ENCODE measurements at regions not wholly inside any gene's neighbourhood (a gene's known extent, or its start where the extent isn't known, plus 50 kb on each side); places are given as distances from the start of the nearest gene placed in this dataset.
"Not testable (repeated sequence)": the region's sequence is repeated elsewhere in the genome, so short reads cannot be mapped to it uniquely, and the experiment has no call there.

GRCh38 chr12:74049348-74049747 lies 488.3 kb upstream of the ATXN7L3B start:
- FAIRE-seq (no peak), DNase-seq (ENCODE audit: insufficient read length, low spot score) (no peak)

DNA sequence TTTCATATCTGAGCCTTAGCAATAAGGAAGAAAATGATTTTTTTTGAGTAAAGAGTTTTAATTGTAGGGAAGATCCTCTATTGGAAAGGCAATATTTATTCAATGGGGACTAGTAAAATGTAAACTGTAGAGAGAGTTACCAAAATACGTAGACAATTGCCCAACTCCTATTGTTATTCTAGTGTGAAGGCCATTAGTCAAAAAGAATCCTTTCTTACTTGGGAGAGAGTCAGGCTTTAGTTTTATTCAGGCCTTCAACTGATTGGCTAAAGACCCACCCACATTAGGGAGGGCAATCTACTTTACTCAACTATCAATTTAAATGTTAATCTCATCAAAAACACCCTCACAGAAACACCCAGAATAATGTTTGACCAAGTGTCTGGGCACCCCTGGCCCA lies 485.8 kb upstream of the ATXN7L3B start:
- no peak for FAIRE-seq
- no peak for DNase-seq (ENCODE audit: insufficient read length, low spot score)

GRCh38 chr12:74066476-74066875 lies 471.2 kb upstream of the ATXN7L3B start:
- FAIRE-seq (no peak), DNase-seq (ENCODE audit: insufficient read length, low spot score) (no peak)

GRCh38 chr12:74071182-74071581 lies 466.5 kb upstream of the ATXN7L3B start:
- no peak for FAIRE-seq
- no peak for DNase-seq (ENCODE audit: insufficient read length, low spot score)

GRCh38 chr12:74076918-74077317 lies 460.7 kb upstream of the ATXN7L3B start:
- FAIRE-seq (no peak), DNase-seq (ENCODE audit: insufficient read length, low spot score) (no peak)

- no peak for DNase-seq (ENCODE audit: insufficient read length, low spot score)
- no peak for FAIRE-seq
Measured at GRCh38 chr12:74105434-74105833, 432.2 kb upstream of the ATXN7L3B start.

DNA sequence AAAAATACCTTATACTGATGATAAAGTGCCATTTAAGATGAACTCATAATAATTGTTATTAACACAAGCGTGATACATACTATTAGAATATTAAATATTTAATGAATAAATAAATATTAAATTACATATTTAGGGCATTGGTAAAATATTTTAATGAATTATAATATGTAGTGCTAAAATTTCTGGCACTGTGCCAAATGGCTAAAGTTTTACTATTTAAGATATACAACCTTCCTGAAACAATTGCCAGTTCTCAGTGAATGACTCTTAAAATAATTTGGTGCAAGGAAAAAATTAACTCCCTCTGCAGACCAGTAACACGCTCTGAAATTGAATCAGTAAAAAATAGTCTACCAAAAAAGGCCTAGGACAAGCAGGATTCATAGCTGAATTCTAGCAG lies 428.9 kb upstream of the ATXN7L3B start:
- no peak for FAIRE-seq
- DNase-seq (ENCODE audit: insufficient read length, low spot score): no peak

DNA sequence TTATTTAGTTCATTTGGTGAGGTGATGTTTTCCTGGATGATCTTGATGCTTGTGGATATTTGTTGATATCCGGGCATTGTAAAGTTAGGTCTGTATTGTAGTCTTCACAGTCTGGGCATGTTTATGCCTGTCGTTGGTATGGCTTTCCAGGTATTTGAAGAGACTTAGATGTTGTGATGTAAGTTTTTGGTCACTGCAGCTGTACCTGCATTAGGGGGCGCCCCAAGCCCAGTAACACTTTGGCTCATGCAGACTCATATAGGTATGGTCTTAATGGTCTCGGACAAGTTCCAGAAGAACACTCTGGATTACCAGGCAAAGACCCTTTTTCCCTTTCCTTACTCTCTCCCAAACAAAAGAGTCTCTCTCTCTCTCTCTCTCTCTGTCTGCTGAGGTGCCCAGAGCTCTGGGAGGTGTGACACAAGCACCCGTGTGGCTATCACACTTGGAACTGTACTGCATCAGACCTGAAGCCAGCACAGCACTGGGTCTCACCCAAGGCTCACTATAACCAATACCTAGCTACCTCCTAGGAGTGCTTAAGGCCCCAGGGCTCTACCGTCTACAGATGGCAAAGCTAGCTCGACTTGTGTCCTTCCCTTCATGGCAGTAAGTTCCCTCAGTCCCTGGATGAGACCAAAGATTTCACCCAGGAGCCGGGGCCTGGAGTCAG lies 425.8 kb upstream of the ATXN7L3B start:
- no peak for FAIRE-seq
- no peak for DNase-seq (ENCODE audit: insufficient read length, low spot score)

GRCh38 chr12:74119811-74120362 lies 417.7 kb upstream of the ATXN7L3B start:
- FAIRE-seq: no peak
- DNase-seq (ENCODE audit: insufficient read length, low spot score): no peak

DNA sequence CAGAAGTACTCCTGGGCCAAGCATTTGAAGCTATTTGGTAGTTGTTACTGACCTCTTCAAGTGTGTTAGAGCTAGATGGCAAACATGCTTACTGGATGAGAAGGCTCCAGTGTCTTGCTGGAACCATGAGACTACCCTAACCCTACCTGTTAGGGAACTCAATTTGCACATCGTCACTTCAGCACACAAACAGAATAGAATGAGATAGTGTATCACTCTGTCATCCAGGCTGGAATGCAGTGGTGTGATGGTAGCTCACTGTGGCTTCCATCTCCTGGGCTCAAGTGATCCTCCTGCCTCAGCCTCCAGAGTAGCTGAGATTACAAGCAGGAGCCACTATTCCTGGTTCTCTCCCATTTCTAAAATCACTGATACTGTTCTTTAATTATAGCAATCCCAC lies 417.0 kb upstream of the ATXN7L3B start:
- no peak for FAIRE-seq
- DNase-seq (ENCODE audit: insufficient read length, low spot score): no peak

DNA sequence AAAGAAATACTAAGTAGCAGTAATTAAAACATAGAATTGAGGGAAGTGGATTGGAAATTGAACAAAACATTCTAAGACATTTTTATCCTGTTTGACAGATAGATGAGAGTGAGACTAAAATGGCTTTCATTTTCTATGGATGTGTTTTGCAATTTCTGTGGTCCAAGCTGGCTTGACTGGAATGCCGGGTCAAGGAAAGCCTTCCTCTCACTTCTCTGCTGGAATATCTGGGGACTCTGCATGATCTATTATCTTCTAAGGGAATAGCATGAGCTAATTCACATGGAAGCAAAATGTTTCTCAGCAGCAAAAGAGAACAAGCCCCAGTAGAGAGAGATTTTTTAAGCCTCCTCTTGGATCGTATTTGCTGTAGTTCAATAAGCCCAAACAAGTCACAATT lies 407.9 kb upstream of the ATXN7L3B start:
- DNase-seq (ENCODE audit: insufficient read length, low spot score) (no peak), FAIRE-seq (no peak)

GRCh38 chr12:74144396-74144795 lies 393.2 kb upstream of the ATXN7L3B start:
- no peak for FAIRE-seq
- no peak for DNase-seq (ENCODE audit: insufficient read length, low spot score)

DNA sequence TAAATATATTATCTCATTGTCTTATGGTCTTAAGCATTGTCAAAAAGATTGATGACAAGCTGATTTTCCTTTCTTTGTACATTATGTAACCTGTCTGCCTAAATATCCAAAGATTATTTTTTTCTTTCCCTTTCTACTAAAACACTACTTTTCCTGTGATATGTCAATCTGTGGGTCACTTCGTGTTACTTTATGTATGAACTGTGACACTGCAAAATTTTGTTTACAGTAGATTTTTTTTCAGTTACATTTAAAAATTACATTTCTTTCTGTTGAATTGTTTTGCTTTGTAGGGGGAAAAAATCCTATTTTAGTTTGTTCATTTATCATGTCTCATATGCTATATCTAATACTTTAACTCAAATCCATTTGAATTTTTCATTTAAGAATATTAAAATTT lies 392.3 kb upstream of the ATXN7L3B start:
- no peak for FAIRE-seq
- no peak for DNase-seq (ENCODE audit: insufficient read length, low spot score)

DNA sequence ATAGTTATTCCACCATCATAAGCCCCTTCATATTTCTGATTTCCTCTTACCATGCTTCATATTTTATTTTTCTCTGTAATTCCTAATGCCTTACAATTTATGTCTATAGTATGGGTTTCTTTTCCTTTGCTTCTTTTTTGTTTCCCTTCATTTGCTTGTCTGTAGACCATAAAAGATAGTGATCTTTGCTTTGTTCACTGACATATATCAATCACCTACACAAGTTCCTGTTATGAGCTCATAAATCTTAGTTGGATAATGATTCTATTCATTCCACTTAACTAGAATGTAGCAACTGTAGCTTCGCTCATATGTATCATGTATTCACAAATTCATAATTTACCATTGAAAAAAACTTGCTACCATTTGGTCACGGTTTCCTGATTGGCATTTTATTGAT lies 388.8 kb upstream of the ATXN7L3B start:
- no peak for DNase-seq (ENCODE audit: insufficient read length, low spot score)
- FAIRE-seq: no peak

GRCh38 chr12:74152370-74152769 lies 385.3 kb upstream of the ATXN7L3B start:
- no peak for DNase-seq (ENCODE audit: insufficient read length, low spot score)
- FAIRE-seq: no peak

- FAIRE-seq (no peak), DNase-seq (ENCODE audit: insufficient read length, low spot score) (no peak)
Measured at GRCh38 chr12:74166096-74166495, 371.5 kb upstream of the ATXN7L3B start.

DNA sequence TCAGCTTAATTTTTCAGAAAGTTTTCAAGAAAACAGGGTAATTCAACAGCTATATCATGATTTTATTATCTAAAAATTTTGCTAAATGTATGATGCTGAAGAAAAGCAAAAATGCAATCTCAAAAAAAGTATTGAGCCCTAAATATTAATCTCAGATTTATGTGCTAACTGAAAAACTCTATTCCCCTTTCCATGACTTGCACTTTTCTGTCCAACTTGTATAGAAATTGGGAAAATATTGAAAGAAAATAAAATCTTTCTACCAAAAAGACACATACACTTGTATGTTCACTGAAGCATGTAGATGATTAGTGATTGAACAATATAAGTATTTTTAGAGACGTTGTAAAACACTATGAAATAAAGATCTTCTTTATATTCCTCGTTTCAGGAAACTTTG lies 368.0 kb upstream of the ATXN7L3B start:
- no peak for FAIRE-seq
- DNase-seq (ENCODE audit: insufficient read length, low spot score): no peak

GRCh38 chr12:74170645-74171477 lies 366.8 kb upstream of the ATXN7L3B start:
- FAIRE-seq: no peak
- no peak for DNase-seq (ENCODE audit: insufficient read length, low spot score)

GRCh38 chr12:74171478-74171909 lies 366.1 kb upstream of the ATXN7L3B start:
- no peak for FAIRE-seq
- no peak for DNase-seq (ENCODE audit: insufficient read length, low spot score)

DNA sequence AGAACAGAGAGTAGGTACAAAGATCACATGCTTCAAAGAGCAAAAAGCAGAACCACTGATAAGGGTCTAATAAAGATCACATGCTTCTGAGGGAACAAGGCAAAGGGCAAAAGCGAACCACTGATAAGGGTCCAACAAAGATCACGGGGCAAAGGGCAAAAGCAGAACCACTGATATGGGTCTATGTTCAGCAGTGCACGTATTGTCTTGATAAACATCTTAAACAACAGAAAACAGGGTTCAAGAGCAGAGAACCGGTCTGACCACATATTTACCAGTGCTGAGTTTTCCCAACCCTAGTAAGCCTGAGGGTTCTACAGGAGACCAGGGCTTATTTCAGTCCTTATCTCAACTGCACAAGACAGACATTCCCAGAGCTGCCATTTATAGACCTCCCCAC lies 362.7 kb upstream of the ATXN7L3B start:
- not testable (repeated sequence) for DNase-seq (ENCODE audit: insufficient read length, low spot score); FAIRE-seq

DNA sequence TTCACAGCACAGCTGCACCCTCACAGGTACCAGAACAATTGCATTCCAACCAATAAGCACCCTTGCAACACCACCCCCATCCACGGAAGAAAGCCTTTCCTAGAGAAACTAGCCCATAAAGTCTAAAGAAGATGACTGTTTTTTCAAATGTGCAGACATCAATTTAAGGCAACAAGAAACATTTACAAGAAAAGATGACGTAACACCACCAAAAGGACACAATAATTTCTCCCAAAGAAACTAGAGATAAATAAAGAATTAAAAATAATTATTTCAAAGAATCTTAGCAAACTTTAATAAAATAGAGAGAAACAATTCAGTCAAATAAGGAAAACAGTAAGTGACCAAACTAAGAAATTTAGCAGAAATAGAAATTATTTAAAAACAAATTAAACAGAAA lies 352.3 kb upstream of the ATXN7L3B start:
- DNase-seq (ENCODE audit: insufficient read length, low spot score) (no peak), FAIRE-seq (no peak)

DNA sequence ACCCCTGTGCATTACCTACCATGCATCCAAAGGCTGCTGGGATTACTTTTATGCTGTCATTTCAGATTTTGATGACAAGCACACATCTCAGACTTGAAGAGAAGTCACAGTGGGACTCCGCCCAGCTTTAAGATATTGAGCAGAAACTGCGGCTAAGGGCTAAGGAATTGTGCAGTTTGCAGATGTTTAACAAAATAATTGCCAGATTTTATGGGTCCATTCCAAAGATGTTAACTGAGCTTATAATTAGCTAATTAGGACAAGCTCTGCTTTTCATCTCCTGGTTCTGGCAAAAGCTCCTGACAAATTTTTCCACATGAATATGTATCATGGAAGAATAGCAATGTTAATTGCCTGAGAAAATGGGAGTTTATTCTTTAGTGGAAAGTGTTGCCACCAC lies 344.4 kb upstream of the ATXN7L3B start:
- DNase-seq (ENCODE audit: insufficient read length, low spot score) (no peak), FAIRE-seq (no peak)

Data from HTR-8/SVneo (cell line).